GM12878 (cell line): ENCODE measurements at regions not wholly inside any gene's neighbourhood (a gene's known extent, or its start where the extent isn't known, plus 50 kb on each side); places are given as distances from the start of the nearest gene placed in this dataset.

Source experiments
- ATAC-seq: fragments of 200-7000 bp; cut with Tn5 transposase; 3 replicates; pipeline ENCODE4 v1.9.1; 2020; ENCODE audit warnings: mild to moderate bottlenecking, moderate library complexity
- BruUV-seq: library from RNA; stranded (reverse); fragments of 400-500 nt; replicated peaks from 2 replicates; lab custom pipeline; 2021; lab: Mats Ljungman, UMichigan
- CTCF ChIA-PET: fragments of 300-600 bp; sonication (Branson Sonifier 250); formaldehyde crosslinking; extraction: SDS; loops from one replicate; lab custom pipeline; 2021; ENCODE audit warnings: inconsistent platforms; lab: Yijun Ruan, JAX
- POLR2A ChIA-PET: fragments of 350-600 bp; formaldehyde crosslinking; extraction: SDS; loops from one replicate; lab custom pipeline; 2021; ENCODE audit warnings: inconsistent platforms; lab: Charles Lee
- RAD21 ChIA-PET: fragments of 300-600 bp; sonication (Branson Sonifier 250); formaldehyde crosslinking; loops from one replicate; lab custom pipeline; 2023; ENCODE audit warnings: antibody characterized with exemption; ENCODE audit not compliant: unreplicated experiment; lab: Charles Lee
- SMC1A ChIA-PET: fragments of 300-600 bp; sonication (Branson Sonifier 250); formaldehyde crosslinking; loops from one replicate; lab custom pipeline; 2023; ENCODE audit not compliant: unreplicated experiment, uncharacterized antibody; lab: Charles Lee
- DNase-seq: peaks from one replicate; pipeline ENCODE4 v3.0.0-alpha.2; 2011; ENCODE audit warnings: low read depth, low spot score
- FAIRE-seq: peaks from 3 replicates; lab custom pipeline; 2011; peaks lifted over from hg19 to GRCh38; lab: Jason Lieb, UNC
- H2AFZ ChIP-seq: 2 replicates; pipeline ENCODE4 v1.6.0; 2011; ENCODE audit warnings: low read depth, low read length, control low read depth; ENCODE audit not compliant: control insufficient read depth
- H3K27ac ChIP-seq: 2 replicates; pipeline ENCODE4 v1.5.1; 2011; ENCODE audit warnings: control low read depth; ENCODE audit not compliant: control insufficient read depth, insufficient read depth
- H3K27me3 ChIP-seq, 2 experiments: replicated peaks in 1 of 2; 2 replicates each; pipeline versions ENCODE4 v1.6.0 to v1.6.1; 2011; ENCODE audit warnings: low read length in 1 of 2; ENCODE audit not compliant: control insufficient read depth in 2 of 2, insufficient read depth in 2 of 2
- H3K36me3 ChIP-seq, 2 experiments: 2 replicates each; pipeline ENCODE4 v1.5.1; 2011; ENCODE audit warnings: low read length in 1 of 2; ENCODE audit not compliant: control insufficient read depth in 2 of 2, insufficient read depth in 2 of 2
- H3K4me1 ChIP-seq: 2 replicates; pipeline ENCODE4 v1.6.1; 2011; ENCODE audit warnings: mild to moderate bottlenecking, low read length, moderate library complexity, mixed read lengths; ENCODE audit not compliant: control insufficient read depth, insufficient read depth
- H3K4me2 ChIP-seq: 2 replicates; pipeline ENCODE4 v1.6.0; 2011; ENCODE audit warnings: control low read depth; ENCODE audit not compliant: control insufficient read depth, insufficient read depth
- H3K4me3 ChIP-seq: fragments of 200-600 bp; sonication (generic); 2 replicates; pipeline ENCODE4 v1.5.1; 2016
- H3K79me2 ChIP-seq: 2 replicates; pipeline ENCODE4 v1.6.0; 2011; ENCODE audit warnings: low read length; ENCODE audit not compliant: control insufficient read depth, insufficient read depth
- H3K9ac ChIP-seq: 2 replicates; pipeline ENCODE4 v1.8.0; 2011; ENCODE audit warnings: low read length, control low read depth, mixed read lengths; ENCODE audit not compliant: control insufficient read depth, insufficient read depth
- H3K9me3 ChIP-seq: replicated peaks from 3 replicates; pipeline ENCODE4 v1.5.1; 2011; ENCODE audit warnings: mild to moderate bottlenecking, low read length; ENCODE audit not compliant: control insufficient read depth, insufficient read depth
- H4K20me1 ChIP-seq: 2 replicates; pipeline ENCODE4 v1.6.0; 2011; ENCODE audit not compliant: control insufficient read depth, insufficient read depth
- BRCA1 ChIP-seq: IDR thresholded peaks from 2 replicates; pipeline ENCODE4 v1.6.1; 2011; ENCODE audit warnings: low read depth, low read length, improper control_type of control experiment
- CBX3 ChIP-seq: fragments of 200-600 bp; sonication (generic); IDR thresholded peaks from 2 replicates; pipeline ENCODE4 v1.6.1; 2016; ENCODE audit warnings: low read depth, borderline replicate concordance
- NFYA ChIP-seq: IDR thresholded peaks from 2 replicates; pipeline ENCODE4 v1.6.1; 2011; ENCODE audit warnings: low read depth, mild to moderate bottlenecking, low read length, improper control_type of control experiment, borderline replicate concordance
- NR2C2 ChIP-seq: IDR thresholded peaks from 2 replicates; pipeline ENCODE4 v1.6.1; 2011; ENCODE audit warnings: borderline replicate concordance, low read depth; ENCODE audit not compliant: control insufficient read depth, insufficient read length
- POLR2AphosphoS5 ChIP-seq: IDR thresholded peaks from 2 replicates; pipeline ENCODE4 v1.6.1; 2011; ENCODE audit warnings: mild to moderate bottlenecking, low read length, inconsistent platforms
- RUNX3 ChIP-seq: IDR thresholded peaks from 2 replicates; pipeline ENCODE4 v1.6.1; 2012; ENCODE audit warnings: low read length, inconsistent platforms
- USF1 ChIP-seq: IDR thresholded peaks from 2 replicates; pipeline ENCODE4 v1.6.1; 2011; ENCODE audit warnings: borderline replicate concordance, low read depth, mild to moderate bottlenecking, moderate library complexity, mixed read lengths, low read length; ENCODE audit not compliant: insufficient read depth; ENCODE audit errors: extremely low read length
- WGBS: methylation state at CpG from one replicate; pipeline ENCODE4 v1.1.6; 2016; ENCODE audit warnings: low lambda C conversion rate; ENCODE audit not compliant: insufficient replicate concordance, insufficient coverage; ENCODE audit errors: missing lambda C conversion rate; 5-methylcytosine and 5-hydroxymethylcytosine counted together
- in situ Hi-C: fragments of 300-500 bp; cut with MboI; formaldehyde crosslinking; loops from 9 replicates; pipeline ENCODE4 v1.14.3; 2018; ENCODE audit warnings: mixed read lengths
- intact Hi-C: fragments of 100-400 bp; cut with micrococcal nuclease; formaldehyde crosslinking; loops from one replicate; pipeline ENCODE4 v1.14.2; 2022; ENCODE audit not compliant: unreplicated experiment

- DNase-seq = no peak
- H3K27ac ChIP-seq = no peak overlapping the region
- no peak overlapping the region for H3K4me3 ChIP-seq
- no peak for FAIRE-seq
- no peak overlapping the region for H2AFZ ChIP-seq
- in situ Hi-C loops (no loop called here), intact Hi-C loops (no loop called here)
- ATAC-seq = no peak
- ChIA-PET POLR2A (interaction anchor here (0.6 kb wide), 1 partner anchor 161 kb away, joined by 3 read pairs; no protein-coding TSS in a partner anchor), CTCF (interaction anchor here (1.0 kb wide), 1 partner anchor 20 kb away, joined by 5 read pairs; no protein-coding TSS in a partner anchor), RAD21 (no interaction called here), SMC1A (no interaction called here)
- TF ChIP-seq NFYA = no peak
- no peak for TF ChIP-seq BRCA1
- no peak for TF ChIP-seq CBX3
- no peak for TF ChIP-seq NR2C2
- no peak for TF ChIP-seq RUNX3
- TF ChIP-seq USF1 = no peak
- TF ChIP-seq POLR2AphosphoS5 = no peak
- no peak overlapping the region for H3K4me2 ChIP-seq
- no peaks in the 10 kb centered on the region for H3K27me3 ChIP-seq
- no peaks in the 10 kb centered on the region for H4K20me1 ChIP-seq
- 44% methylated on average over 2 of the region's 2 CpGs for WGBS
- no TSS peak for BruUV-seq
- H3K4me1 ChIP-seq = no peaks in the 10 kb centered on the region
- H3K9ac ChIP-seq = no peak overlapping the region
- H3K79me2 ChIP-seq = no peaks in the 10 kb centered on the region
- H3K36me3 ChIP-seq = no peaks in the 10 kb centered on the region
- no peaks in the 10 kb centered on the region for H3K9me3 ChIP-seq
These were observed 370.8 kb upstream of the RIOK2 start for GRCh38 chr5:97553604-97554452.
